IMR-90 (cell line): ENCODE measurements at regions not wholly inside any gene's neighbourhood (a gene's known extent, or its start where the extent isn't known, plus 50 kb on each side); places are given as distances from the start of the nearest gene placed in this dataset.
A peak's percentile ranks its signal among the peaks of the same experiment; 100 is the strongest.

Experiments
- ATAC-seq: fragments of 200-7000 bp; cut with Tn5 transposase; 2 replicates; pipeline ENCODE4 v1.9.1; 2020; ENCODE audit warnings: low read depth, mild to moderate bottlenecking, moderate library complexity
- BruUV-seq: library from RNA; stranded (reverse); fragments of 400-500 nt; replicated peaks from 2 replicates; lab custom pipeline; 2021; lab: Mats Ljungman, UMichigan
- CTCF ChIA-PET: fragments of 300-600 bp; formaldehyde crosslinking; extraction: SDS; loops from one replicate; lab custom pipeline; 2021; ENCODE audit warnings: antibody characterized with exemption; lab: Yijun Ruan, JAX
- POLR2A ChIA-PET: fragments of 300-600 bp; sonication (Branson Sonifier 250); formaldehyde crosslinking; loops from one replicate; lab custom pipeline; 2022; ENCODE audit warnings: antibody characterized with exemption; ENCODE audit not compliant: unreplicated experiment; lab: Charles Lee
- DNase-seq: peaks from one replicate; pipeline ENCODE4 v3.0.0; 2013
- H2AFZ ChIP-seq: replicated peaks from 2 replicates; pipeline ENCODE3; 2013; ENCODE audit warnings: low read length, mild to moderate bottlenecking; ENCODE audit not compliant: poor library complexity
- H2AK5ac ChIP-seq: 2 replicates; pipeline ENCODE4 v1.6.1; 2013; ENCODE audit warnings: low read depth, low read length, inconsistent platforms
- H2AK9ac ChIP-seq: replicated peaks from 2 replicates; pipeline ENCODE3; 2013; ENCODE audit warnings: mild to moderate bottlenecking, low read depth, low read length, moderate library complexity; ENCODE audit not compliant: poor library complexity
- H2BK120ac ChIP-seq: 2 replicates; pipeline ENCODE4 v1.6.1; 2013; ENCODE audit warnings: low read depth, low read length, inconsistent platforms
- H2BK15ac ChIP-seq: 3 replicates; pipeline ENCODE4 v1.6.1; 2013; ENCODE audit warnings: low read depth, low read length, inconsistent platforms
- H2BK20ac ChIP-seq: 2 replicates; pipeline ENCODE4 v1.6.1; 2013; ENCODE audit warnings: low read depth, mild to moderate bottlenecking, inconsistent platforms, low read length, moderate library complexity
- H2BK5ac ChIP-seq: 2 replicates; pipeline ENCODE4 v1.6.1; 2013; ENCODE audit warnings: mild to moderate bottlenecking, low read depth, low read length, inconsistent platforms; ENCODE audit not compliant: poor library complexity, severe bottlenecking
- H3K14ac ChIP-seq: replicated peaks from 2 replicates; pipeline ENCODE4 v1.6.1; 2013; ENCODE audit warnings: low read depth, low read length, inconsistent platforms
- H3K18ac ChIP-seq: 2 replicates; pipeline ENCODE4 v1.6.1; 2013; ENCODE audit warnings: low read depth, low read length, control low read depth
- H3K23ac ChIP-seq: 2 replicates; pipeline ENCODE4 v1.6.1; 2013; ENCODE audit warnings: low read depth, low read length, inconsistent platforms
- H3K27ac ChIP-seq: 2 replicates; pipeline ENCODE4 v1.5.1; 2013; ENCODE audit warnings: mild to moderate bottlenecking, control low read depth, low read length; ENCODE audit not compliant: insufficient read depth
- H3K27me3 ChIP-seq: 2 replicates; pipeline ENCODE4 v1.6.1; 2013; ENCODE audit warnings: low read length; ENCODE audit not compliant: control insufficient read depth, insufficient read depth
- H3K36me3 ChIP-seq: 2 replicates; pipeline ENCODE4 v1.6.1; 2013; ENCODE audit warnings: low read length, mixed read lengths; ENCODE audit not compliant: control insufficient read depth, insufficient read depth
- H3K4ac ChIP-seq: 2 replicates; pipeline ENCODE4 v1.6.1; 2013; ENCODE audit warnings: low read depth, low read length, inconsistent platforms
- H3K4me1 ChIP-seq: 2 replicates; pipeline ENCODE4 v1.6.1; 2013; ENCODE audit warnings: low read length, mixed read lengths; ENCODE audit not compliant: control insufficient read depth, insufficient read depth
- H3K4me2 ChIP-seq: 2 replicates; pipeline ENCODE4 v1.6.1; 2013; ENCODE audit warnings: low read depth, mild to moderate bottlenecking, control low read depth, low read length, moderate library complexity
- H3K4me3 ChIP-seq: 2 replicates; pipeline ENCODE4 v1.5.1; 2013; ENCODE audit warnings: low read depth, mild to moderate bottlenecking, control low read depth, low read length, moderate library complexity; ENCODE audit not compliant: insufficient read depth
- H3K56ac ChIP-seq: 2 replicates; pipeline ENCODE4 v1.6.1; 2013; ENCODE audit warnings: low read length, inconsistent platforms; ENCODE audit not compliant: insufficient read depth; ENCODE audit errors: extremely low read depth
- H3K79me1 ChIP-seq, 2 experiments: 2 replicates each; pipeline ENCODE4 v1.6.1; 2013; ENCODE audit warnings: low read length in 2 of 2, inconsistent platforms in 1 of 2, low read depth in 1 of 2
- H3K9ac ChIP-seq: 2 replicates; pipeline ENCODE4 v1.6.1; 2013; ENCODE audit warnings: low read depth, low read length, control low read depth
- H3K9me1 ChIP-seq: 2 replicates; pipeline ENCODE4 v1.6.1; 2013; ENCODE audit warnings: low read length, inconsistent platforms; ENCODE audit not compliant: insufficient read depth
- H3K9me3 ChIP-seq: 2 replicates; pipeline ENCODE4 v1.6.1; 2013; ENCODE audit warnings: low read length; ENCODE audit not compliant: control insufficient read depth, insufficient read depth
- H4K20me1 ChIP-seq: 2 replicates; pipeline ENCODE4 v1.6.1; 2013; ENCODE audit warnings: low read length, inconsistent platforms; ENCODE audit not compliant: insufficient read depth
- H4K5ac ChIP-seq: 2 replicates; pipeline ENCODE4 v1.6.1; 2013; ENCODE audit warnings: mild to moderate bottlenecking, low read depth, low read length, control low read depth
- H4K8ac ChIP-seq, 2 experiments: 2 replicates each; pipeline ENCODE4 v1.6.1; 2013; ENCODE audit warnings: low read depth in 2 of 2, low read length in 2 of 2, control low read depth in 1 of 2, inconsistent platforms in 1 of 2
- H4K91ac ChIP-seq: 2 replicates; pipeline ENCODE4 v1.6.1; 2013; ENCODE audit warnings: low read depth, low read length, inconsistent platforms; ENCODE audit not compliant: insufficient read depth
- CEBPB ChIP-seq: IDR thresholded peaks from 2 replicates; pipeline ENCODE4 v1.6.1; 2012; ENCODE audit warnings: low read depth, low read length, improper control_type of control experiment
- RAD21 ChIP-seq: IDR thresholded peaks from 2 replicates; pipeline ENCODE4 v1.6.1; 2012; ENCODE audit warnings: low read length, improper control_type of control experiment
- WGBS, 2 experiments: methylation state at CpG; one replicate each; pipeline versions ENCODE4 v1.1.5 to v1.1.7; 2013; ENCODE audit warnings: missing lambda C conversion rate in 2 of 2; ENCODE audit not compliant: insufficient read length in 1 of 2; ENCODE audit errors: extremely low coverage in 2 of 2; 5-methylcytosine and 5-hydroxymethylcytosine counted together
- dilution Hi-C: fragments of 300-500 bp; cut with HindIII; formaldehyde crosslinking; loops from one replicate; pipeline ENCODE4 v1.14.3; 2018; ENCODE audit warnings: low sequenced_read_pairs; ENCODE audit not compliant: unreplicated experiment
- in situ Hi-C: fragments of 300-500 bp; cut with MboI; formaldehyde crosslinking; loops from 3 replicates; pipeline ENCODE4 v1.14.3; 2019; ENCODE audit warnings: low sequenced_read_pairs, inconsistent platforms, mixed read lengths
- intact Hi-C: fragments of 100-400 bp; cut with micrococcal nuclease; formaldehyde crosslinking; loops from 2 replicates; pipeline ENCODE4 v1.10.0; 2022

GRCh38 chr4:114267976-114268375 lies 288.5 kb upstream of the ARSJ start:
- dilution Hi-C loops = no loop called here
- BruUV-seq = no TSS peak

More at GRCh38 chr4:114267976-114268375, 288.5 kb upstream of the ARSJ start:
- Histone ChIP-seq H4K5ac (no peak overlapping the region), H2BK120ac (peak overlapping the region; percentile 70), H3K9ac (no peak overlapping the region), H2BK15ac (no peak overlapping the region), H3K4me2 (no peak overlapping the region), H4K91ac (0 out of 2 replicates have a peak overlapping the region, but pooled peaks have one; percentile 6), H3K9me3 (no peaks in the 10 kb centered on the region), H3K56ac (no peak overlapping the region), H4K8ac (no peak overlapping the region), H3K9me1 (0 out of 2 replicates have a peak, but pooled peaks cover 2% of the 10 kb centered on the region), H3K4me3 (no peak overlapping the region), H3K4ac (no peak overlapping the region), H3K36me3 (no peaks in the 10 kb centered on the region), H3K23ac (no peak overlapping the region), H4K20me1 (no peaks in the 10 kb centered on the region), H2AK5ac (no peak overlapping the region), H2AK9ac (no peak overlapping the region), H2BK5ac (no peak overlapping the region), H3K14ac (no peak overlapping the region), H3K27me3 (no peaks in the 10 kb centered on the region), H3K4me1 (no peaks in the 10 kb centered on the region), H2AFZ (no peak overlapping the region), H3K27ac (no peak overlapping the region), H3K18ac (no peak overlapping the region), H2BK20ac (0 out of 2 replicates have a peak overlapping the region, but pooled peaks have one; percentile 47), H3K79me1 (no peaks in the 10 kb centered on the region; a peak in 1 of 4 replicates)
- in situ Hi-C loops (no loop called here), intact Hi-C loops (no loop called here)
- ChIA-PET CTCF (no interaction called here), POLR2A (no interaction called here)
- TF ChIP-seq CEBPB = 0 out of 2 replicates have a peak, but pooled peaks have one; percentile 19
- TF ChIP-seq RAD21 = no peak
- DNase-seq (no peak), ATAC-seq (no peak)
- no CpG with 5 or more reads among the region's 1 CpG for WGBS, 2 experiments
